GM12891 (cell line): ENCODE measurements at regions not wholly inside any gene's neighbourhood (a gene's known extent, or its start where the extent isn't known, plus 50 kb on each side); places are given as distances from the start of the nearest gene placed in this dataset.

Experiments used
- PAX5 ChIP-seq: IDR thresholded peaks from 2 replicates; pipeline ENCODE4 v1.6.1; 2011; ENCODE audit warnings: low read length, moderate library complexity, mild to moderate bottlenecking; ENCODE audit not compliant: insufficient read depth, severe bottlenecking
- POLR2A ChIP-seq: IDR thresholded peaks from 2 replicates; pipeline ENCODE4 v1.6.1; 2011; ENCODE audit warnings: low read depth, low read length, control low read depth
- POLR2AphosphoS5 ChIP-seq: IDR thresholded peaks from 2 replicates; pipeline ENCODE4 v1.6.1; 2011; ENCODE audit warnings: low read depth, low read length, control low read depth
- POU2F2 ChIP-seq: IDR thresholded peaks from 2 replicates; pipeline ENCODE4 v1.6.1; 2011; ENCODE audit warnings: low read depth, mild to moderate bottlenecking, control low read depth, low read length, moderate library complexity
- SPI1 ChIP-seq: IDR thresholded peaks from 2 replicates; pipeline ENCODE4 v1.6.1; 2011; ENCODE audit warnings: low read depth, low read length, control low read depth
- TAF1 ChIP-seq: IDR thresholded peaks from 2 replicates; pipeline ENCODE4 v1.6.1; 2011; ENCODE audit warnings: low read depth, low read length, control low read depth

GRCh38 chr21:41024746-41025254, 143.2 kb upstream of the BACE2 start:
- TF ChIP-seq POLR2A (no peak), TAF1 (no peak), POLR2AphosphoS5 (no peak), PAX5 (no peak), SPI1 (no peak), POU2F2 (no peak)
